Stimulated activated naive B cell treated with anti-CD40 and anti-IgM and Interleukin-4, amounts not matched to agents 10 μg/mL and 1 μg/mL and 100 μg/mL, for 72 hours (primary cell): ENCODE measurements at regions not wholly inside any gene's neighbourhood (a gene's known extent, or its start where the extent isn't known, plus 50 kb on each side); places are given as distances from the start of the nearest gene placed in this dataset.
"Not testable (repeated sequence)": the region's sequence is repeated elsewhere in the genome, so short reads cannot be mapped to it uniquely, and the experiment has no call there.

ENCODE experiments used
- ATAC-seq, 2 donors: fragments of 150-1000 bp; cut with Tn5 transposase; replicated peaks; 2 replicates each; pipeline ENCODE4 v1.10.0; 2021; ENCODE audit warnings: moderate library complexity in 1 of 2
- DNase-seq: peaks from one replicate; pipeline ENCODE4 v3.0.0; 2021
- H3K27ac Mint-ChIP-seq: one replicate; pipeline ENCODE4 v1.8.0; 2022; ENCODE audit warnings: mild to moderate bottlenecking, mixed read lengths
- H3K27me3 Mint-ChIP-seq, 2 donors: one replicate each; pipeline ENCODE4 v1.8.0; 2022; ENCODE audit warnings: mixed read lengths in 2 of 2
- H3K36me3 Mint-ChIP-seq, 2 donors: one replicate each; pipeline ENCODE4 v1.8.0; 2022; ENCODE audit warnings: mixed read lengths in 2 of 2, mild to moderate bottlenecking in 1 of 2
- H3K4me1 Mint-ChIP-seq, 2 donors: one replicate each; pipeline ENCODE4 v1.8.0; 2022; ENCODE audit warnings: mixed read lengths in 2 of 2, mild to moderate bottlenecking in 1 of 2
- H3K4me3 Mint-ChIP-seq, 2 donors: one replicate each; pipeline ENCODE4 v1.8.0; 2022; ENCODE audit warnings: mild to moderate bottlenecking in 2 of 2, mixed read lengths in 2 of 2, moderate library complexity in 1 of 2
- H3K9me3 Mint-ChIP-seq, 2 donors: one replicate each; pipeline ENCODE4 v1.8.0; 2022; ENCODE audit warnings: mixed read lengths in 2 of 2, mild to moderate bottlenecking in 1 of 2

DNA sequence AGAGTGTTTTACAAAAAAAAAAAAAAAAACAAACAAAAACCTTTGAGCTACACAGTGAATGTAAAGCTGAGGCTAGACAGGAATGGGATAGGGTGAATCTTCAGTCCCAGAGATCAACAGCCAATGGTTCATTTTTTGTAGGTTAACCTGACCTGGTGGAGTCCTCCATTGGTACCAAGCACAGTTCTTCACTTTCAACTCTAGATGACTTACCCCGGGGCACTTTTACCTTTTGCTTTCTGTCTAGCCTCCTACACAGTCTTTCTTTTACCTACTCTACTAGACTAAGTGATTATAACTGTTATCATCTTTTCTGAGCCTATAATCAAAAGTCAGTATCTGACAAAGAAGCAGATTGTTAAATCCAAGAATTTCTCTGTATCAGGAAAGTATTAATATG is 50.9 kb downstream of the ANXA2R start:
- Mint-ChIP-seq H3K36me3 (peaks cover 7 to 19% of the 10 kb centered on the region in 2 donors), H3K27ac (no peak overlapping the region), H3K4me3 (no peak overlapping the region), H3K4me1 (peaks cover 26 to 28% of the 10 kb centered on the region in 2 donors), H3K27me3 (no peaks in the 10 kb centered on the region), H3K9me3 (peaks cover 0 to 1% of the 10 kb centered on the region in 2 donors)
- DNase-seq (no peak), ATAC-seq (no peak)

DNA sequence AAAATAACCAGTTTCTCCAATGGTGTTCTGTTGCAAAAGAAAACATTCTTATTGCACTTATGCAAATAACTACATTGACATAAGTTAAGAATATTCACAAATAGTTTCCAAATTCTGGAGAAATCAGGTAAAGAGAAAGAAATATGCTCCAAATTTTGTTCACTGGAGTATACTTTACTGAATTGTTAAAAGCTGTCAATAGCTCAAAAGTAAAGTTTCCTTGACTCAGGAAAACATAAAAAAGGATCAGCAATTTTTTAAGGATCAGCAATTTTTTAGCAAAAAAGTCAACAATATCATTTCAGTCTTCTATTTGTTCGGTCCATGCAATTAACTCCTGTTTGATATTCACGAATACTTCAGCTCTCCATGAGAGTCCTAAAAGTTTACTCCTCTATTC is 51.6 kb downstream of the ANXA2R start:
- no peak overlapping the region for H3K4me3 Mint-ChIP-seq
- DNase-seq (no peak), ATAC-seq (no peak)
- H3K9me3 Mint-ChIP-seq, result peaks cover 0 to 1% of the 10 kb centered on the region in 2 donors
- no peaks in the 10 kb centered on the region for H3K27me3 Mint-ChIP-seq
- no peak overlapping the region for H3K27ac Mint-ChIP-seq
- H3K4me1 Mint-ChIP-seq, result peaks cover 26% of the 10 kb centered on the region in 2 donors
- peaks cover 7 to 21% of the 10 kb centered on the region in 2 donors for H3K36me3 Mint-ChIP-seq

DNA sequence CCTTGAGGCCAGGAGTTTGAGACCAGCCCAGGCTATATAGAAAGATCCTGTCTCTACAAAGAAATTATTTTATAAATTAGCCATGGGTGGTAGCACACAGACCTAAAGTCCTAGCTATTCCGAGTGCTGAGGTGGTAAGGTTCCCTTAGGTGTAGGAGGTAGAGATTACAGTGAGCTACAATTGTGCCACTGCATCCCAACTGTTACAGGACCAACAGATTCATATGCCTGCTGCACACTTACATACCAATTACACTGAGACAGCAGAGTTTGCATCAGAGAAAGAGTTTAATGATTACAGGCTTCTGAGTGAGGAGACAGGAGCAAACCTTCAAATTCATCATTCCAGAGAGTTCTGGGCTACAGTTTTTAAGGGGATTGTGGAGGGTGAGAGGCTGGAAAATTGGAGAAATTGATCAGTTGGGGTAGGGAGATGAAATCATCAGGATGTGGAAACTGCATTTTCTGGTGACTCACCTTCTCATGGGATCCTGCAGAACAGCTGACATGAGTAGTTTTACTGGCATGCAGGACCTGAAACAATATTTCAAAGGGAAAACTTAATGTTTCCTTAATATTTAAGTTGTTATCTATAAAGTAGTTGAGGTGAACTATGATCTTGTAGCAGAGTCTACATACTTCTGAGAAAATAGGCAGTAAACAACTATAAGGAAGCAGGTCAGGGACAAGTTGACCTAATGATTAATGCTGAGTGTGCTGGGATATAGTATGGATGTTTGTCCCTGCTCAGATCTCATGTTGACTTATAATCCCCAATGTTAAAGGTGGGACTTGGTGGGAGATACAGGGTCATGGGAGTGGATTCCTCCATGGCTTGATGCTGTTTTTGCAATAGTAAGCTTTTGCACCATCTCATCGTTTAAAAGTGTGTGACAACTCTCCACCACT is 54.7 kb downstream of the ANXA2R start:
- H3K27ac Mint-ChIP-seq, result no peak overlapping the region
- ATAC-seq (no peak), DNase-seq (no peak)
- H3K4me1 Mint-ChIP-seq, result peaks cover 15 to 17% of the 10 kb centered on the region in 2 donors
- peaks cover 0 to 1% of the 10 kb centered on the region in 2 donors for H3K9me3 Mint-ChIP-seq
- H3K4me3 Mint-ChIP-seq, result no peak overlapping the region
- peaks cover 7 to 21% of the 10 kb centered on the region in 2 donors for H3K36me3 Mint-ChIP-seq
- no peaks in the 10 kb centered on the region for H3K27me3 Mint-ChIP-seq

DNA sequence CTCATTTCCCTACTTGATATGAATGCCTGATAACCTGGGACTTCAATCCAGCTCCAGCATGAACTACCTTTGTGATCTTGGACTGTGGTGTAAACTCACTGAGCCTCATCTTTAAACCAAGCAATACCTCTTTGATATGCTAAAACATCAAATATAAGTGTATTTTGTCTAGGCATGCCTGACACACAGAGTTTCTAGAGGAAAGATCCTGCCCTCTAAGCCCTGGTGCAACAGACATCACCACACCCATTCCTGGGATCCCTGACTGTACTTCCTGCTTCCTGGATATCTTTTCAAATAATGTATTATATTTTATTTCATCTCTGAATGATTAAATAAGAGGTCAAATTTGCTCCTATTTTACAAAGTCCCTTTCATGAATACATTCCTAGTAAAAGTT is 55.8 kb downstream of the ANXA2R start:
- Mint-ChIP-seq H3K36me3 (peaks cover 6 to 17% of the 10 kb centered on the region in 2 donors), H3K9me3 (peaks cover 0 to 1% of the 10 kb centered on the region in 2 donors), H3K27me3 (no peaks in the 10 kb centered on the region), H3K27ac (no peak overlapping the region), H3K4me1 (peaks cover 7 to 8% of the 10 kb centered on the region in 2 donors), H3K4me3 (no peak overlapping the region)
- no peak for ATAC-seq
- no peak for DNase-seq

DNA sequence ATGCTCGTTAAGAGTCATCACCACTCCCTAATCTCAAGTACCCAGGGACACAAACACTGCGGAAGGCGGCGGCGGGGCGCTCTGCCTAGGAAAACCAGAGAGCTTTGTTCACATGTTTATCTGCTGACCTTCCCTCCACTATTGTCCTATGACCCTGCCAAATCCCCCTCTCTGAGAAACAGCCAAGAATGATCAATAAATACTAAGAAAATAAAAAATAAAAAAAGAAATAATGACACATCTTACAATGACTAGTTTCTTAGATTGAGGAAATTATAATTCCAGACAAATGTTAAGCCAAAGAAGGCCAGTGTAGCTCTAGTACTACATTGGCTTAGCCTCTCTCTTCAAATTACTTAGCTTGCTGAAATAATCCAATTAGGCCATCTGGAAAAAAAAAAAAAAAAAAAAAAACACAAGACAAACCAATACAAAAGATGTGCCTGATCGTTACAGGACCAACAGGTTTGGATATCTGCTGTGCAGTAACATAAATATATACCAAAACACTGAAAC is 58.0 kb downstream of the ANXA2R start:
- DNase-seq (no peak), ATAC-seq (no peak)
- Mint-ChIP-seq H3K4me3 (no peak overlapping the region), H3K9me3 (no peaks in the 10 kb centered on the region), H3K4me1 (peaks cover 1 to 4% of the 10 kb centered on the region in 2 donors), H3K27me3 (no peaks in the 10 kb centered on the region), H3K36me3 (peaks cover 4 to 16% of the 10 kb centered on the region in 2 donors), H3K27ac (no peak overlapping the region)

DNA sequence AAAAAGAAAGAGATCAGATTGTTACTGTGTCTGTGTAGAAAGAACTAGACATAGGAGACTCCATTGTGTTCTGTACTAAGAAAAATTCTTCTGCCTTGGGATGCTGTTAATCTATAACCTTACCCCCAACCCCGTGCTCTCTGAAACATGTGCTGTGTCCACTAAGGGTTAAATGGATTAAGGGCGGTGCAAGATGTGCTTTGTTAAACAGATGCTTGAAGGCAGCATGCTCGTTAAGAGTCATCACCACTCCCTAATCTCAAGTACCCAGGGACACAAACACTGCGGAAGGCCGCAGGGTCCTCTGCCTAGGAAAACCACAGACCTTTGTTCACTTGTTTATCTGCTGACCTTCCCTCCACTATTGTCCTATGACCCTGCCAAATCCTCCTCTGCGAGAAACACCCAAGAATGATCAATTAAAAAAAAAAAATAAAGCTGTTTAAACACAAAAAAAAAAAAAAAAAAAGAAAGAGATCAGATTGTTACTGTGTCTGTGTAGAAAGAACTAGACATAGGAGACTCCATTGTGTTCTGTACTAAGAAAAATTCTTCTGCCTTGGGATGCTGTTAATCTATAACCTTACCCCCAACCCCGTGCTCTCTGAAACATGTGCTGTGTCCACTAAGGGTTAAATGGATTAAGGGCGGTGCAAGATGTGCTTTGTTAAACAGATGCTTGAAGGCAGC is 58.6 kb downstream of the ANXA2R start:
- not testable (repeated sequence) for H3K4me3 Mint-ChIP-seq, ATAC-seq, H3K9me3 Mint-ChIP-seq, H3K4me1 Mint-ChIP-seq, H3K27ac Mint-ChIP-seq, DNase-seq, H3K27me3 Mint-ChIP-seq
- peaks cover 4 to 16% of the 10 kb centered on the region in 2 donors for H3K36me3 Mint-ChIP-seq

DNA sequence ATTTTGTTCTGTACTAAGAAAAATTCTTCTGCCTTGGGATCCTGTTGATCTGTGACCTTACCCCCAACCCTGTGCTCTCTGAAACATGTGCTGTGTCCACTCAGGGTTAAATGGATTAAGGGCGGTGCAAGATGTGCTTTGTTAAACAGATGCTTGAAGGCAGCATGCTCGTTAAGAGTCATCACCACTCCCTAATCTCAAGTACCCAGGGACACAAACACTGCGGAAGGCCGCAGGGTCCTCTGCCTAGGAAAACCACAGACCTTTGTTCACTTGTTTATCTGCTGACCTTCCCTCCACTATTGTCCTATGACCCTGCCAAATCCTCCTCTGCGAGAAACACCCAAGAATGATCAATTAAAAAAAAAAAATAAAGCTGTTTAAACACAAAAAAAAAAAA is 59.1 kb downstream of the ANXA2R start:
- H3K4me3 Mint-ChIP-seq, DNase-seq, ATAC-seq, H3K4me1 Mint-ChIP-seq, H3K27me3 Mint-ChIP-seq, H3K27ac Mint-ChIP-seq, H3K9me3 Mint-ChIP-seq: not testable (repeated sequence)
- peaks cover 4 to 16% of the 10 kb centered on the region in 2 donors for H3K36me3 Mint-ChIP-seq

DNA sequence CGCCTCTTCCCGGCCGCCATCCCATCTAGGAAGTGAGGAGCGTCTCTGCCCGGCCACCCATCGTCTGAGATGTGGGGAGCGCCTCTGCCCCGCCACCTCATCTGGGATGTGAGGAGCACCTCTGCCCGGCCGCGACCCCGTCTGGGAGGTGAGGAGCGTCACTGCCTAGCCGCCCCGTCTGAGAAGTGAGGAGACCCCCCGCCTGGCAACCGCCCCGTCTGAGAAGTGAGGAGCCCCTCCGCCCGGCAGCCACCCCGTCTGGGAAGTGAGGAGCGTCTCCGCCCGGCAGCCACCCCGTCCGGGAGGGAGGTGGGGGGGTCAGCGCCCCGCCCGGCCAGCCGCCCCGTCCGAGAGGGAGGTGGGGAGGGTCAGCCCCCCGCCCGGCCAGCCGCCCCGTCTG is 59.7 kb downstream of the ANXA2R start:
- not testable (repeated sequence) for H3K27ac Mint-ChIP-seq, H3K27me3 Mint-ChIP-seq, H3K4me3 Mint-ChIP-seq, H3K4me1 Mint-ChIP-seq, H3K9me3 Mint-ChIP-seq, DNase-seq, ATAC-seq
- H3K36me3 Mint-ChIP-seq, result peaks cover 4 to 16% of the 10 kb centered on the region in 2 donors

DNA sequence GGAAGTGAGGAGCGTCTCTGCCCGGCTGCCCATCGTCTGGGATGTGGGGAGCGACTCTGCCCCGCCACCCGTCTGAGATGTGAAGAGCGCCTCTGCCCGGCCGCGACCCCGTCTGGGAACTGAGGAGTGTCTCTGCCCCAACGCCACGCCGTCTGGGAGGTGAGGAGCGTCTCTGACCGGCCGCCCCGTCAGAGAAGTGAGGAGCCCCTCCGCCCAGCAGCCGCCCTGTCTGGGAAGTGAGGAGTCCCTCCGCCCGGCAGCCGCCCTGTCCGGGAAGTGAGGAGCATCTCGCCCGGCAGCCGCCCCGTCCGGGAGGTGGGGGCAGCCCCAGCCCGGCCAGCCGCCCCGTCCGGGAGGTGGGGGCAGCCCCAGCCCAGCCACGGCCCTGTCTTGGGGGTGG is 60.9 kb downstream of the ANXA2R start:
- H3K36me3 Mint-ChIP-seq, result peaks cover 4 to 18% of the 10 kb centered on the region in 2 donors
- H3K27ac Mint-ChIP-seq, H3K4me1 Mint-ChIP-seq, ATAC-seq, H3K27me3 Mint-ChIP-seq, H3K4me3 Mint-ChIP-seq, DNase-seq, H3K9me3 Mint-ChIP-seq: not testable (repeated sequence)

DNA sequence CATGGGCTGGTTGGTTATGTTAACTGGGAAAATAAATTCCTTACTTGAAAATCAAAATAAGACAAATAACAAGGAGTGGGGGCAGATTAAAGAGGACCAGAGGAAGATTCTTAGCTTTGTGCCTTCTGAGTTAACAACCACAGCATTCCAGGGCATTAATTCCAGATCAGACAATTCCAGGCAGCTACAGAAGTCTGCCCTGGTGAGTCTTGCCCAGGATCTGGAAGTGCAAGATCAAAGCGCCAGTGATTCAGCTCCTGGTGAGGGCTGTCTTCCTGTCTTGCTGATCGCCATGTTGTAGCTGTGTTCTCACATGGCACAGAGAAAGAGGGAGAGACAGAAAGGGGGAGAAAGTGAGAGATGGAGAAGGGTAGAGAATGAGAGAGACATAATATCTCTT is 65.6 kb downstream of the ANXA2R start:
- Mint-ChIP-seq H3K4me3 (no peak overlapping the region), H3K9me3 (no peaks in the 10 kb centered on the region), H3K27ac (no peak overlapping the region), H3K36me3 (peaks cover 7 to 15% of the 10 kb centered on the region in 2 donors), H3K27me3 (no peaks in the 10 kb centered on the region), H3K4me1 (no peaks in the 10 kb centered on the region)
- DNase-seq (no peak), ATAC-seq (no peak)

DNA sequence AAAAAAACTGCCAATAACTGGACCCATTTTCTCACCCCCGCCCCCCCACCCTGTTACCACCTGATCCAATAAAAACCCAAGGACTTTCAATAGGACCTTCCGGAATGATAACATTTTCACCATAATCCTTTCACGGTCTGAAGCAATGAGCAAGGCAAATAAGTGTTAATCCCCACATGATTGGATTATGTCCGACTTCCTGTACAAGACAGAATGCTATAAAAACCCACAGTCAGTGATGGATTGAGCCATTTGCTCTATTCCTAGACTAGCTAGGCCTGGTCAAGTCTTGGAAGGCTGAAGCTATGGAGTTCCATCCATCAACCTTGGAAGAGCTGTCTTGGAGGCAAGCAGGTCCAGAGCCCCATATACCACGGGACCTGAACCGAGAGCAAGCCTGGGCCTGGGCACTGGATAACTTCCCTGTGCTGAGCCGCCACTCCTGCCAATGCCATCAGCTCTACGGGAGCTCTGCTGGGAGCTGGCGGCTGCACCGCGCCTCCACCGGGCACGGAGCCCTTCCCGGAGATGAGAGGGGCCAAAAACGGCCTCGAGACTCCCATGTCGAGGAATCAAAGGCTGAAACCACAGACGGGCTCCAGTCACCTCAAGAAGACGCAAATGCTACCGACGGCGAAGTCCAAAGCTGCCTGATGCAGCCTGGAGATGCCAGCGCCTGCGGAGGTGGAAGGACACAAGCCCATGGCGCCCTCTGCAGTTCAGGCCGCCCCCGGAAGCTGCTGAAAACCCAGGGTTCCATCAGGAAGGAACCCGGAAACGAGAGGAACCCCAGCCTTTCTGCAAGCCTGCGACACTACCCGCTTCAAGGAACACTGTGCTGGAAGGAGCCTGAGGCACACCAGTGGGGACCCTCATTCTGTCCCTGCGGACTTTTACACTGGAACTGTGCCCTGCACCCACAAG is 69.2 kb downstream of the ANXA2R start:
- H3K4me3 Mint-ChIP-seq, result no peak overlapping the region
- ATAC-seq (no peak), DNase-seq (no peak)
- H3K27ac Mint-ChIP-seq, result no peak overlapping the region
- H3K36me3 Mint-ChIP-seq, result peaks cover 3 to 10% of the 10 kb centered on the region in 2 donors
- no peaks in the 10 kb centered on the region for H3K9me3 Mint-ChIP-seq
- no peaks in the 10 kb centered on the region for H3K4me1 Mint-ChIP-seq
- no peaks in the 10 kb centered on the region for H3K27me3 Mint-ChIP-seq

DNA sequence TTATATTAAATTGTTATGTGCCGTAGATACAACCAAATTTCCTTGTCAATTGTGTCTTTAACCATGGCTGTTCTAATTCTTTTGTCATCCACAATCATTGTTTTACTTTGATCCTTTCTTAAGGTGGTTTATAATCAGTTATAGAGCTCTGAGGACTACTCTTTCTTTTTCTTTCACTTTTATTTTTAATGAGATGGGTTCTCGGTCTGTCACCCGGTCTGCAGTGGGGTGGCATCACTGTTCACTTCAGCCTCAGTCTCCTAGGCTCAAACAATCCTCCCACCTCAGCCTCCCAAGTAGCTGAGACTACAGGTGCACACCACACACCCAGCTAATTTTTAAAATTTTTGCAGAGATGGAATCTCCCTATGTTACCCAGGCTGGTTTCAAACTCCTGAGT is 74.2 kb downstream of the ANXA2R start:
- Mint-ChIP-seq H3K4me3 (no peak overlapping the region), H3K27ac (no peak overlapping the region)

DNA sequence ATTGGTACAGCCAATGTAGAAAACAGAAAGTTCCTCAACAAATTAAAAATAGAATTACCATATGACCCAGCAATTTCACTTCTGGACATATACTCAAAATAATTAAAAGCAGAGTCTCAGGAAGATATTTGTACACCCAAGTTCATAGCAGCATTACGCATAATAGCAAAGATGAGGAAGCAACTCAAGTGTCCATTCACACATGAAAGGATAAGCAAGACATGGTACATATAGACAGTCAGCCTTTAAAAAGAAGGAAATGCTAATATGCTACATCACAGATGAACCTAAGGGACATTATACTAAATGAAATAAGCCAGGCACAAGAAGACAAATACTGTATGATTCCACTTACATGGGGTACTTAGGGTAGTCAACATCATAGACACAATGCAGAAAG is 76.7 kb downstream of the ANXA2R start:
- Mint-ChIP-seq H3K27me3 (no peaks in the 10 kb centered on the region), H3K4me3 (no peak overlapping the region), H3K9me3 (no peaks in the 10 kb centered on the region), H3K36me3 (no peaks in the 10 kb centered on the region), H3K4me1 (peaks cover 5 to 10% of the 10 kb centered on the region in 2 donors), H3K27ac (no peak overlapping the region)
- no peak for DNase-seq
- no peak for ATAC-seq

More for the DNA sequence above, 74.2 kb downstream of the ANXA2R start:
- Mint-ChIP-seq H3K9me3 (no peaks in the 10 kb centered on the region), H3K4me1 (peaks cover 5% of the 10 kb centered on the region in 2 donors), H3K27me3 (no peaks in the 10 kb centered on the region), H3K36me3 (no peaks in the 10 kb centered on the region)
- DNase-seq, result no peak
- no peak for ATAC-seq

DNA sequence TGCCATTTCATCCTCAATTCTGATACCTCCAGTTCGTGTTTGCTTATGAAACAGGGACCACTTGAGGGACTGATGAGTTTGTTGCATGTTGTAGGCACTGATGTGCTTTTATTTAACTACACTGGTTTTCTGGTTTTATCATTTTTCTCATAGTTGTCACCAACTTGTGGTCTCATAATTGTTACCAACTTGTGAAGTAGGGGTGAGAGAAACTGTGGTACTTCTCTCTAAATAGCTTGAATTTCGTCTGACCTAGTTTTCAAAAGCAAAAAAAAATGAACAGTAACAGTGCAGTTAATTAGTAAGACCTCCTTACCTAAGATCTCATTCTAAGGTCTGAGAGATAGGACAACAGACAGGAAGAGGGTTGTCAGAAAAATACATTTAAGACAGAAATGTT is 78.0 kb downstream of the ANXA2R start:
- H3K27ac Mint-ChIP-seq, result no peak overlapping the region
- peaks cover 5 to 10% of the 10 kb centered on the region in 2 donors for H3K4me1 Mint-ChIP-seq
- no peak overlapping the region for H3K4me3 Mint-ChIP-seq

More for the DNA sequence above, 78.0 kb downstream of the ANXA2R start:
- DNase-seq (no peak), ATAC-seq (no peak)
- no peaks in the 10 kb centered on the region for H3K9me3 Mint-ChIP-seq
- H3K36me3 Mint-ChIP-seq, result no peaks in the 10 kb centered on the region
- no peaks in the 10 kb centered on the region for H3K27me3 Mint-ChIP-seq
